ENCODE measurements at regions not wholly inside any gene's neighbourhood (a gene's known extent, or its start where the extent isn't known, plus 50 kb on each side); places are given as distances from the start of the nearest gene placed in this dataset.

DNA sequence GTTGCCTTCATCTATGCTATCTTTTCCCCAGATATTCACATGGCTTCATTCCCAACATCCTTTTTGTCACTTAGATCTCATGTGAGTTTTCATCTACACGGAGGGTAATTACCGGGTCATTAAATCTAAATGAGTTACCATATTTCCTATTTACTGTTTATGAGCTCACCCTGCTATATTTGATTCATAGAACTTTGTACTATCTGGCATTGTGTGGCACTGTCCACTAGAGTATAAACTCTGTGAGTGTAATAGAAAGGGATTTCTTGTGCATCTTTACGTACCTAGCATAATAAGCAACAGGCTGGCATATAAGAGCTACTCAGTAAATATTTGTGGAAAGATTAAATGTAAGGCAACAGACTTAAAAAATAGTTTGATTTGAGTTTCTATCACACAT lies 86.1 kb upstream of the LMO3 start:
- no peaks in the 10 kb centered on the region for H3K4me1 Mint-ChIP-seq (ENCODE audit: low read depth)
- no peaks in the 10 kb centered on the region for H3K36me3 Mint-ChIP-seq (ENCODE audit: low read depth)
- no peak overlapping the region for H3K4me3 Mint-ChIP-seq (ENCODE audit: unreplicated experiment)
- TF ChIP-seq, protein P1, sequence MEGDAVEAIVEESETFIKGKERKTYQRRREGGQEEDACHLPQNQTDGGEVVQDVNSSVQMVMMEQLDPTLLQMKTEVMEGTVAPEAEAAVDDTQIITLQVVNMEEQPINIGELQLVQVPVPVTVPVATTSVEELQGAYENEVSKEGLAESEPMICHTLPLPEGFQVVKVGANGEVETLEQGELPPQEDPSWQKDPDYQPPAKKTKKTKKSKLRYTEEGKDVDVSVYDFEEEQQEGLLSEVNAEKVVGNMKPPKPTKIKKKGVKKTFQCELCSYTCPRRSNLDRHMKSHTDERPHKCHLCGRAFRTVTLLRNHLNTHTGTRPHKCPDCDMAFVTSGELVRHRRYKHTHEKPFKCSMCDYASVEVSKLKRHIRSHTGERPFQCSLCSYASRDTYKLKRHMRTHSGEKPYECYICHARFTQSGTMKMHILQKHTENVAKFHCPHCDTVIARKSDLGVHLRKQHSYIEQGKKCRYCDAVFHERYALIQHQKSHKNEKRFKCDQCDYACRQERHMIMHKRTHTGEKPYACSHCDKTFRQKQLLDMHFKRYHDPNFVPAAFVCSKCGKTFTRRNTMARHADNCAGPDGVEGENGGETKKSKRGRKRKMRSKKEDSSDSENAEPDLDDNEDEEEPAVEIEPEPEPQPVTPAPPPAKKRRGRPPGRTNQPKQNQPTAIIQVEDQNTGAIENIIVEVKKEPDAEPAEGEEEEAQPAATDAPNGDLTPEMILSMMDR (IDR thresholded peaks at IDR 0.05) = no peak
- H3K27me3 Mint-ChIP-seq (ENCODE audit: low read depth) = peaks cover 3% of the 10 kb centered on the region
- no peak overlapping the region for H3K27ac Mint-ChIP-seq (ENCODE audit: unreplicated experiment)
- DNase-seq (ENCODE audit: low spot score) = no peak
- peaks cover 15% of the 10 kb centered on the region for H3K9me3 Mint-ChIP-seq (ENCODE audit: low read depth)

DNA sequence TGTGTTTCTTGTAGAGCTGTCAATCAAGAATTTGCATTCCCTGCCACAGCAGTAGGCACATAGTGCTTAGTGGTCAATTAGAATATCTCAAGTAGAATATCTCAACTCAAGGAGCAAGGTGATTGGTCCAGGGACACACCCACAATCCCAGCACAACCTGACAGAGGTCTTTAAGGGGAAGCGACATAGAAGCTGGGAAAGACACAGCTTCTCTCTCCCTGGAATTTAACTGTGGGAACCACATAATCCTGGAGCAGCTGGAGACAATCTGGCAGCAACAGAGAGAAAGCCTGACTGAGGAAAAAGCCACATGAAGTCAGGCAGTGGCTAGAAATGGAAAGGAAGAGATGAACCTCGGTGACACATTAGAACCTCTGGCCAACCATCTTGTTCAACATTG lies 85.7 kb upstream of the LMO3 start:
- DNase-seq (ENCODE audit: low spot score) = no peak
- no peaks in the 10 kb centered on the region for H3K4me1 Mint-ChIP-seq (ENCODE audit: low read depth)
- H3K27ac Mint-ChIP-seq (ENCODE audit: unreplicated experiment) = no peak overlapping the region
- H3K4me3 Mint-ChIP-seq (ENCODE audit: unreplicated experiment) = no peak overlapping the region
- TF ChIP-seq, protein P1 (IDR thresholded peaks at IDR 0.05) = no peak
- no peaks in the 10 kb centered on the region for H3K36me3 Mint-ChIP-seq (ENCODE audit: low read depth)
- H3K27me3 Mint-ChIP-seq (ENCODE audit: low read depth) = peaks cover 3% of the 10 kb centered on the region
- H3K9me3 Mint-ChIP-seq (ENCODE audit: low read depth) = peaks cover 15% of the 10 kb centered on the region

DNA sequence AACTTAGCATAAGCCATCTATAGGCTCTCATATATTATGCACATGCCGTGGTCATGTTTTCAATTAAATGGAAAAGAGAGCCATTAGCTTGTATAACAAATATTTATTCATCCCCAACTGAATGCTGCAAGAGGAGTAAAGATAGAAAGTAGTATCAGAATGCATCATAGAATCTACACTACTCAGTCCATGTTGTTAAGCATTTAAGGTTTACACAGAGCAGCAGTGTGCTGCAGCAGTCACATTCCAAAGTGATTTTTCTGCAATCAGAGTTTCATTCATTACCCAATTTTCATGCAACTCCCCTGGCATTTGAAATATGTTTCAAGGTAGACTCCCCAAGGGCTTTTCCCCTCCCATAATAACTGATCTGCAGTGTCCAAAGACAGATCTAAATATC lies 82.2 kb upstream of the LMO3 start:
- no peak overlapping the region for H3K27ac Mint-ChIP-seq (ENCODE audit: unreplicated experiment)
- H3K4me3 Mint-ChIP-seq (ENCODE audit: unreplicated experiment) = no peak overlapping the region
- no peaks in the 10 kb centered on the region for H3K4me1 Mint-ChIP-seq (ENCODE audit: low read depth)
- TF ChIP-seq, protein P1 (IDR thresholded peaks at IDR 0.05) = no peak
- H3K27me3 Mint-ChIP-seq (ENCODE audit: low read depth) = peaks cover 3% of the 10 kb centered on the region
- no peaks in the 10 kb centered on the region for H3K36me3 Mint-ChIP-seq (ENCODE audit: low read depth)
- no peak for DNase-seq (ENCODE audit: low spot score)
- H3K9me3 Mint-ChIP-seq (ENCODE audit: low read depth) = peaks cover 4% of the 10 kb centered on the region

- Mint-ChIP-seq H3K9me3 (ENCODE audit: low read depth) (no peaks in the 10 kb centered on the region), H3K4me1 (ENCODE audit: low read depth) (no peaks in the 10 kb centered on the region), H3K27ac (ENCODE audit: unreplicated experiment) (no peak overlapping the region), H3K4me3 (ENCODE audit: unreplicated experiment) (no peak overlapping the region), H3K27me3 (ENCODE audit: low read depth) (peaks cover 2% of the 10 kb centered on the region), H3K36me3 (ENCODE audit: low read depth) (no peaks in the 10 kb centered on the region)
- TF ChIP-seq, protein P1 (IDR thresholded peaks at IDR 0.05) = peak; percentile 58
- no peak for DNase-seq (ENCODE audit: low spot score)
These were observed 79.1 kb upstream of the LMO3 start for GRCh38 chr12:16685107-16685506.

DNA sequence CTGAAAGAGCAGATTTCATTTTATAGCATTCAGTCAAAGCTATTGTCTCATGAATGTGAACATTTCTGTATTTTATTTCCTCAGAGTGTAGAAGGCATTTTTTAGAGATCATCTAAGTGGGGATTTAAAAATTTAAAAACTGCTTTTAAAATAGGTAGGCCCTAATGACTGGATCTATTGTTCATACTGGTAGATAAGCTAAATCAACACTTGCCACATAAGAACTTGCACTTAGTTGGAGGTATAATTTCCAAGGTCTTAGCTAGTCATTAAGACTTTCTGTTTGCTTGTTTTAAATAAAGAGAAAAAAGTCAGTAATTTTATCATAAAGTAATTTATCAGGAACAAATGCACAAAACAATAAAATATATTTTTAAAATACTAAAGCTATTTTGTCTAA lies 75.2 kb upstream of the LMO3 start:
- Mint-ChIP-seq H3K4me3 (ENCODE audit: unreplicated experiment) (no peak overlapping the region), H3K9me3 (ENCODE audit: low read depth) (no peaks in the 10 kb centered on the region), H3K36me3 (ENCODE audit: low read depth) (no peaks in the 10 kb centered on the region), H3K4me1 (ENCODE audit: low read depth) (no peaks in the 10 kb centered on the region), H3K27me3 (ENCODE audit: low read depth) (peaks cover 4% of the 10 kb centered on the region), H3K27ac (ENCODE audit: unreplicated experiment) (no peak overlapping the region)
- TF ChIP-seq, protein P1 (IDR thresholded peaks at IDR 0.05) = no peak
- DNase-seq (ENCODE audit: low spot score) = no peak
